CD4-positive, alpha-beta T cell (primary cell): ENCODE measurements at regions not wholly inside any gene's neighbourhood (a gene's known extent, or its start where the extent isn't known, plus 50 kb on each side); places are given as distances from the start of the nearest gene placed in this dataset.

ENCODE experiments used
- ATAC-seq: fragments of 200-7000 bp; cut with Tn5 transposase; one replicate; pipeline ENCODE4 v1.10.0; 2022; ENCODE audit warnings: mild to moderate bottlenecking; ENCODE audit not compliant: poor library complexity
- CTCF ChIA-PET: fragments of 350-600 bp; sonication (Branson Sonifier 250); formaldehyde crosslinking; loops from one replicate; lab custom pipeline; 2021; ENCODE audit warnings: antibody characterized with exemption, inconsistent platforms; lab: Charles Lee
- POLR2A ChIA-PET: fragments of 350-600 bp; sonication (Branson Sonifier 250); formaldehyde crosslinking; loops from one replicate; lab custom pipeline; 2021; ENCODE audit warnings: antibody characterized with exemption, inconsistent platforms; lab: Charles Lee
- DNase-seq, 14 experiments: peaks; one replicate each; pipeline ENCODE4 v3.0.0-alpha.2; 2013 to 2020; ENCODE audit warnings: mixed read lengths in 2 of 14
- H3K27ac ChIP-seq, 2 donors: one replicate each; pipeline versions ENCODE4 v1.5.1 to v1.7.0; 2013; ENCODE audit warnings: low read length in 2 of 2, low read depth in 1 of 2, mild to moderate bottlenecking in 1 of 2
- H3K27me3 ChIP-seq, 2 experiments: 1 replicate in 1 of 2; 2 replicates in 1 of 2; pipeline versions ENCODE4 v1.6.1 to v1.7.0; 2013; ENCODE audit warnings: low read length in 2 of 2, control low read depth in 1 of 2, mild to moderate bottlenecking in 1 of 2, moderate library complexity in 1 of 2; ENCODE audit not compliant: insufficient read depth in 2 of 2, control insufficient read depth in 1 of 2
- H3K36me3 ChIP-seq: one replicate; pipeline ENCODE4 v1.6.1; 2013; ENCODE audit warnings: low read length, control low read depth; ENCODE audit not compliant: insufficient read depth
- H3K4me1 ChIP-seq: one replicate; pipeline ENCODE4 v1.6.1; 2013; ENCODE audit warnings: low read length, control low read depth; ENCODE audit not compliant: insufficient read depth
- H3K4me3 ChIP-seq: one replicate; pipeline ENCODE4 v1.5.1; 2013; ENCODE audit warnings: mild to moderate bottlenecking, low read length, moderate library complexity
- H3K9me3 ChIP-seq, 2 experiments: 1 replicate in 1 of 2; 2 replicates in 1 of 2; pipeline versions ENCODE4 v1.6.1 to v1.7.0; 2013; ENCODE audit warnings: low read length in 2 of 2, mild to moderate bottlenecking in 2 of 2, control low read depth in 1 of 2, moderate library complexity in 1 of 2; ENCODE audit not compliant: control insufficient read depth in 1 of 2, insufficient read depth in 1 of 2
- H3K27ac Mint-ChIP-seq: one replicate; pipeline ENCODE4 v1.8.0; 2020; ENCODE audit warnings: mixed read lengths
- H3K27me3 Mint-ChIP-seq: one replicate; pipeline ENCODE4 v1.8.0; 2021; ENCODE audit warnings: mixed read lengths
- H3K36me3 Mint-ChIP-seq: one replicate; pipeline ENCODE4 v1.8.0; 2021; ENCODE audit warnings: low read depth, mixed read lengths
- H3K4me1 Mint-ChIP-seq: one replicate; pipeline ENCODE4 v1.8.0; 2021; ENCODE audit warnings: low read depth, mixed read lengths
- H3K4me3 Mint-ChIP-seq: one replicate; pipeline ENCODE4 v1.8.0; 2020; ENCODE audit warnings: mild to moderate bottlenecking, mixed read lengths
- H3K9me3 Mint-ChIP-seq: one replicate; pipeline ENCODE4 v1.8.0; 2020; ENCODE audit warnings: mixed read lengths
- CTCF ChIP-seq: fragments of 200-600 bp; IDR thresholded peaks from one replicate; pipeline ENCODE4 v1.8.0; 2022; ENCODE audit warnings: antibody characterized with exemption, mild to moderate bottlenecking
- intact Hi-C, 2 experiments: fragments of 100-400 bp; cut with DNase I in 1 of 2; cut with micrococcal nuclease in 1 of 2; formaldehyde crosslinking; loops; one replicate each; pipeline versions ENCODE4 v1.15.1 to v1.9.0; 2023 to 2025; cut with DNase I, micrococcal nuclease

- no peak for ATAC-seq
- Mint-ChIP-seq H3K4me3 (no peak overlapping the region), H3K27me3 (no peaks in the 10 kb centered on the region), H3K27ac (no peak overlapping the region), H3K4me1 (no peaks in the 10 kb centered on the region), H3K9me3 (no peaks in the 10 kb centered on the region), H3K36me3 (no peaks in the 10 kb centered on the region)
- intact Hi-C loops = no loop called here
- Histone ChIP-seq H3K27me3 (no peaks in the 10 kb centered on the region), H3K27ac (no peak overlapping the region), H3K4me3 (no peak overlapping the region), H3K36me3 (no peaks in the 10 kb centered on the region), H3K4me1 (no peaks in the 10 kb centered on the region), H3K9me3 (no peaks in the 10 kb centered on the region)
- CTCF ChIA-PET = no interaction called here
- DNase-seq = no peak
- TF ChIP-seq CTCF = no peak
- POLR2A ChIA-PET = no interaction called here
These were observed 482.6 kb downstream of the TSN start for GRCh38 chr2:122238006-122238559.

GRCh38 chr2:122239440-122239839 lies 484.0 kb downstream of the TSN start:
- intact Hi-C loops = no loop called here
- Mint-ChIP-seq H3K4me3 (no peak overlapping the region), H3K36me3 (no peaks in the 10 kb centered on the region), H3K9me3 (no peaks in the 10 kb centered on the region), H3K4me1 (no peaks in the 10 kb centered on the region), H3K27ac (no peak overlapping the region), H3K27me3 (no peaks in the 10 kb centered on the region)
- no peak for ATAC-seq
- H3K4me1 ChIP-seq = no peaks in the 10 kb centered on the region
- ChIA-PET CTCF (no interaction called here), POLR2A (no interaction called here)
- H3K27ac ChIP-seq = no peak overlapping the region
- DNase-seq = no peak
- no peak for TF ChIP-seq CTCF
- no peaks in the 10 kb centered on the region for H3K36me3 ChIP-seq
- no peaks in the 10 kb centered on the region for H3K27me3 ChIP-seq
- no peaks in the 10 kb centered on the region for H3K9me3 ChIP-seq
- H3K4me3 ChIP-seq = no peak overlapping the region

GRCh38 chr2:122244598-122245229 lies 489.3 kb downstream of the TSN start:
- no peak for TF ChIP-seq CTCF
- H3K9me3 ChIP-seq = no peaks in the 10 kb centered on the region
- H3K4me1 ChIP-seq = no peaks in the 10 kb centered on the region
- ChIA-PET CTCF (no interaction called here), POLR2A (no interaction called here)
- H3K36me3 ChIP-seq = no peaks in the 10 kb centered on the region
- Mint-ChIP-seq H3K9me3 (no peaks in the 10 kb centered on the region), H3K27me3 (peaks cover 8% of the 10 kb centered on the region), H3K4me3 (no peak overlapping the region), H3K27ac (no peak overlapping the region), H3K36me3 (no peaks in the 10 kb centered on the region), H3K4me1 (no peaks in the 10 kb centered on the region)
- H3K27ac ChIP-seq = no peak overlapping the region
- intact Hi-C loops = no loop called here
- no peak for DNase-seq
- no peak overlapping the region for H3K4me3 ChIP-seq
- ATAC-seq = no peak
- no peaks in the 10 kb centered on the region for H3K27me3 ChIP-seq
